ENCODE measurements at regions not wholly inside any gene's neighbourhood (a gene's known extent, or its start where the extent isn't known, plus 50 kb on each side); places are given as distances from the start of the nearest gene placed in this dataset. TPM values are rescaled to one million over a fixed set of nuclear protein-coding genes. Genes with fewer than 3 reads are reported as not detected.

DNA sequence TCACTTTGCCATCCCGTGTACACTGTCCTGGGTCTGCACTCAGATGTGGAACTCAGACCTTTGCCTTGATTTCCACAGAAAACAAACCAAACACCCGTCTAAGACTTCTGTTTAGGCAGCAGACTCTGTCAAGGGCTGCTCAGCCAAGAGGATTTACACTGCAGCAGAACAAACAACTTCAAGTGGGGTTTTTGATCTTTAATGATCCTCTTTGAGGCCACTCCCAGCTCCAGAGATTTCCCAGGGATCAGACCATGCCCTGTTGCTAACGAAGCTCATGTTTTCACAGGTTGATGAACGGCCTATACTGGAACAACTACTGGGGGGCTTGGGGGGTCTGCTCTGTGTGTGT, 52.5 kb upstream of the LGALSL start:
- peaks cover 0 to 1% (median 0%) of the 10 kb centered on the region in 8 donors for H3K9me3 Mint-ChIP-seq
- CTCF ChIA-PET (ENCODE audit: partially characterized antibody) = no interaction called here
- intact Hi-C loops (cut with micrococcal nuclease) = no loop called here

DNA sequence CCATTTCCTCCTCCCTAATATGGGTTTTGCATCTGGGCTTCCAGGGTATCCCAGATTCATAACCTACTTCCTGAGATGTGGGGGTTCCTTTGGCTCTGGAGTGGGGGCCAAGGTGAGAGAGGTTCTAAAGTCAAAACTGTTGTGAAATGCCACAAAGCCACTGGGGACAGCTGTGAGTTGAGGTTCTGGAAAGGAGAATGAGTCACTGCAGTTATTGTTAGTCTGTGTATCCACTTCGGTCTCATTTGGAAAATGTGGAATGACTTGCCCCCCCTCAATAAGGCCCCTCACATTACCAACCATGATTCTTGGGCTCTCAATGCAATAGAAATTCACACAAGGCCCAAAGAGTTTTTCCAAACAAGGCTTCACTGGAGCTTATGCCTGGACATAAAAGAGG, 51.1 kb upstream of the LGALSL start:
- H3K27me3 Mint-ChIP-seq = peaks cover 2% of the 10 kb centered on the region in 2 donors
- H3K9me3 Mint-ChIP-seq = peaks cover 0 to 2% (median 0%) of the 10 kb centered on the region in 8 donors
- POLR2A ChIA-PET (ENCODE audit: partially characterized antibody) = no interaction called here

More for the DNA sequence above, 52.5 kb upstream of the LGALSL start:
- H3K27me3 Mint-ChIP-seq = peaks cover 1 to 2% of the 10 kb centered on the region in 2 donors
- H3K36me3 Mint-ChIP-seq = no peaks in the 10 kb centered on the region
- POLR2A ChIA-PET (ENCODE audit: partially characterized antibody) = no interaction called here
- H3K27me3 ChIP-seq (ENCODE audit: insufficient read depth, low read length) = no peaks in the 10 kb centered on the region
- H3K36me3 ChIP-seq (ENCODE audit: insufficient read depth, low read length) = no peaks in the 10 kb centered on the region
- H3K9me3 ChIP-seq (ENCODE audit: control insufficient read depth in 1 of 2, low read length in 2 of 2) = no peaks in the 10 kb centered on the region
- DNase-seq = no peak
- no peak overlapping the region for H3K4me3 ChIP-seq (ENCODE audit: low read length in 2 of 2)
- no peak overlapping the region for H3K4me3 Mint-ChIP-seq
- H3K4me1 ChIP-seq (ENCODE audit: insufficient read depth, low read length) = no peaks in the 10 kb centered on the region
- no peak overlapping the region for H3K27ac ChIP-seq (ENCODE audit: low read depth, low read length)
- no peaks in the 10 kb centered on the region for H3K4me1 Mint-ChIP-seq
- H3K27ac Mint-ChIP-seq = no peak overlapping the region

DNA sequence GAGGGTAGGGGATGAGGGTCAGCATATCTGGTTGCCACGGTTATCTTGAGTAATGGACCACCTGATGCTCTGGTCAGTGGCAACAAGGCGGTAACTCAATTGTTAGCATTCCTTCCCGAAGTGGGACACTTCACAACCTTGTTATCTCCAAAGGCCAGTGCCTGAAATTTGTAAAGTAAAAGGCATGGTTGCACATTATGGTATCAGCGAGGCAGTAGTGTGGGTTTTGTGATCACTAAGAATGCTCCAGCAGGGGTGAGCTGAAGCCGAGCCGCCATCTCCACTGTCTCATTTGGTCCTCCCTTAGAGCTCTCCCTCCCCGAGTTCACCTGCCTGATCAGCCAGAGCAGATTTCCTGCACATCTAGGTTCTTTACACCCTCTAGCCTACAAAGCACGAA, 50.5 kb upstream of the LGALSL start:
- peaks cover 0 to 2% (median 0%) of the 10 kb centered on the region in 8 donors for H3K9me3 Mint-ChIP-seq
- H3K27me3 Mint-ChIP-seq = peaks cover 2% of the 10 kb centered on the region in 2 donors
- Histone ChIP-seq H3K9me3 (ENCODE audit: control insufficient read depth in 1 of 2, low read length in 2 of 2) (no peaks in the 10 kb centered on the region), H3K4me1 (ENCODE audit: insufficient read depth, low read length) (no peaks in the 10 kb centered on the region), H3K36me3 (ENCODE audit: insufficient read depth, low read length) (no peaks in the 10 kb centered on the region), H3K4me3 (ENCODE audit: low read length in 2 of 2) (no peak overlapping the region), H3K27me3 (ENCODE audit: insufficient read depth, low read length) (no peaks in the 10 kb centered on the region), H3K27ac (ENCODE audit: low read depth, low read length) (no peak overlapping the region)
- no peak overlapping the region for H3K4me3 Mint-ChIP-seq
- H3K4me1 Mint-ChIP-seq = no peaks in the 10 kb centered on the region
- CTCF ChIA-PET (ENCODE audit: partially characterized antibody) = no interaction called here
- H3K36me3 Mint-ChIP-seq = no peaks in the 10 kb centered on the region
- DNase-seq = no peak
- POLR2A ChIA-PET (ENCODE audit: partially characterized antibody) = no interaction called here
- intact Hi-C loops (cut with micrococcal nuclease) = no loop called here
- no peak overlapping the region for H3K27ac Mint-ChIP-seq

More for the DNA sequence above, 51.1 kb upstream of the LGALSL start:
- intact Hi-C loops (cut with micrococcal nuclease) = no loop called here
- Histone ChIP-seq H3K9me3 (ENCODE audit: control insufficient read depth in 1 of 2, low read length in 2 of 2) (no peaks in the 10 kb centered on the region), H3K4me1 (ENCODE audit: insufficient read depth, low read length) (no peaks in the 10 kb centered on the region), H3K4me3 (ENCODE audit: low read length in 2 of 2) (no peak overlapping the region), H3K27ac (ENCODE audit: low read depth, low read length) (no peak overlapping the region), H3K27me3 (ENCODE audit: insufficient read depth, low read length) (no peaks in the 10 kb centered on the region), H3K36me3 (ENCODE audit: insufficient read depth, low read length) (no peaks in the 10 kb centered on the region)
- DNase-seq = no peak
- Mint-ChIP-seq H3K27ac (no peak overlapping the region), H3K4me3 (peak overlapping the region in 1 of 8 donors; percentile 7), H3K36me3 (no peaks in the 10 kb centered on the region), H3K4me1 (no peaks in the 10 kb centered on the region)
- CTCF ChIA-PET (ENCODE audit: partially characterized antibody) = no interaction called here

DNA sequence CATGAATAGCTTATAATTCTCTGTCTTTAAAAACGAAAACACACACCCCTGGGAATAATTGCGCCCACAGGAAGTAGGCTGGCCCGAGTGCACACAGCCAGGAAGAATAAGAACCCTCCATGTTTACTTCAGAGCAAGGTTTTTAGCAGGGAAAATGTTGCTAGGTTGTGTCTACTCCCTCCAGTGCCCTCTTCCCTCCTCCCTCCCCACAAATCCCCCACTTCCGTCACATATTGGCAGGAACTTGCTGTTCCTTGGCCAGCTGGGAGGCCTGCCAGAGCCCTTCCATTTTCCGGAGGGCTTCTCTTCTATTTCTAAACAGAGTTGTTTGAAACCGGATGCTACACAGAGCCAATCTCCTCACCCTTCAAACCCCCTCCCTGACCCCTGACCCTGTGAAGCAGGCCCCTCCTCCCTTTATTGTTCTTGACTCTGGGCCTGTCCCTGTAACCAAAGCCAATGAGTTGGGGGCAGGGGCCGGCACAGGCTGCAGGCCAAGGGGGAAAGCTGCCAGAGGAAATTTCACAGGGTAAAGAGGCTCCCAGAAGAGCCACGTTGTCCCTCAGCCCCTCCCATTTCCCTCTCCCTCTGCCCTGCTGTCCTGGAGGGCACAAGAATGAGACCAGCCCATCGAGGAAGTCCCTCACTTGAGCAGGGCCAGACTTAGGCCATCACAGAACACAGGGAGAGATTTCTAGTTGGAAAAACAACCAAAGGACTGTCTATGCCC, 49.8 kb upstream of the LGALSL start:
- Mint-ChIP-seq H3K9me3 (peaks cover 0 to 2% (median 0%) of the 10 kb centered on the region in 8 donors), H3K36me3 (no peaks in the 10 kb centered on the region), H3K27me3 (peaks cover 2% of the 10 kb centered on the region in 2 donors), H3K4me3 (no peak overlapping the region), H3K4me1 (no peaks in the 10 kb centered on the region), H3K27ac (no peak overlapping the region)
- ChIA-PET CTCF (ENCODE audit: partially characterized antibody) (no interaction called here), POLR2A (ENCODE audit: partially characterized antibody) (no interaction called here)
- H3K4me3 ChIP-seq (ENCODE audit: low read length in 2 of 2) = no peak overlapping the region
- no peaks in the 10 kb centered on the region for H3K27me3 ChIP-seq (ENCODE audit: insufficient read depth, low read length)
- no peaks in the 10 kb centered on the region for H3K9me3 ChIP-seq (ENCODE audit: control insufficient read depth in 1 of 2, low read length in 2 of 2)
- intact Hi-C loops (cut with micrococcal nuclease) = no loop called here
- no peaks in the 10 kb centered on the region for H3K4me1 ChIP-seq (ENCODE audit: insufficient read depth, low read length)
- DNase-seq = no peak
- H3K36me3 ChIP-seq (ENCODE audit: insufficient read depth, low read length) = no peaks in the 10 kb centered on the region
- H3K27ac ChIP-seq (ENCODE audit: low read depth, low read length) = no peak overlapping the region

Small RNA genes lying in the stretch of these regions (microRNA-seq; reads per million reads assigned to microRNA genes)
- not detected for gene MIR4433A (ENCODE audit: borderline microRNAs expressed, borderline number of aligned reads, borderline replicate concordance)
- gene MIR4433B (ENCODE audit: borderline microRNAs expressed, borderline number of aligned reads, borderline replicate concordance) = not detected
